ENCODE measurements at regions not wholly inside any gene's neighbourhood (a gene's known extent, or its start where the extent isn't known, plus 50 kb on each side); places are given as distances from the start of the nearest gene placed in this dataset.
"Not testable (repeated sequence)": the region's sequence is repeated elsewhere in the genome, so short reads cannot be mapped to it uniquely, and the experiment has no call there.

- no peaks in the 10 kb centered on the region for H3K36me3 Mint-ChIP-seq (ENCODE audit: low read depth)
- peaks cover 7% of the 10 kb centered on the region for H3K4me1 Mint-ChIP-seq
- no peak for TF ChIP-seq CTCF (IDR thresholded peaks at IDR 0.05)
- no peaks in the 10 kb centered on the region for H3K27me3 Mint-ChIP-seq (ENCODE audit: low read depth, poor library complexity)
- H3K9me3 Mint-ChIP-seq: peaks cover 9% of the 10 kb centered on the region
- no peak overlapping the region for H3K4me3 Mint-ChIP-seq
- no peak overlapping the region for H3K27ac Mint-ChIP-seq
- DNase-seq: no peak
Observed at GRCh38 chr17:54559883-54560282, 340.8 kb upstream of the TOM1L1 start.

- no peaks in the 10 kb centered on the region for H3K27me3 Mint-ChIP-seq (ENCODE audit: low read depth, poor library complexity)
- H3K36me3 Mint-ChIP-seq (ENCODE audit: low read depth): peaks cover 6% of the 10 kb centered on the region
- H3K4me1 Mint-ChIP-seq: no peaks in the 10 kb centered on the region
- peaks cover 22% of the 10 kb centered on the region for H3K9me3 Mint-ChIP-seq
- DNase-seq: no peak
- H3K27ac Mint-ChIP-seq: no peak overlapping the region
- TF ChIP-seq CTCF (IDR thresholded peaks at IDR 0.05): no peak
- no peak overlapping the region for H3K4me3 Mint-ChIP-seq
Observed at GRCh38 chr17:54608634-54609155, 292.0 kb upstream of the TOM1L1 start.

GRCh38 chr17:54620399-54620978, 280.2 kb upstream of the TOM1L1 start:
- H3K4me1 Mint-ChIP-seq: no peaks in the 10 kb centered on the region
- peaks cover 4% of the 10 kb centered on the region for H3K9me3 Mint-ChIP-seq
- H3K4me3 Mint-ChIP-seq: no peak overlapping the region
- H3K27ac Mint-ChIP-seq: no peak overlapping the region
- DNase-seq: no peak
- no peak for TF ChIP-seq CTCF (IDR thresholded peaks at IDR 0.05)
- no peaks in the 10 kb centered on the region for H3K36me3 Mint-ChIP-seq (ENCODE audit: low read depth)
- no peaks in the 10 kb centered on the region for H3K27me3 Mint-ChIP-seq (ENCODE audit: low read depth, poor library complexity)

DNA sequence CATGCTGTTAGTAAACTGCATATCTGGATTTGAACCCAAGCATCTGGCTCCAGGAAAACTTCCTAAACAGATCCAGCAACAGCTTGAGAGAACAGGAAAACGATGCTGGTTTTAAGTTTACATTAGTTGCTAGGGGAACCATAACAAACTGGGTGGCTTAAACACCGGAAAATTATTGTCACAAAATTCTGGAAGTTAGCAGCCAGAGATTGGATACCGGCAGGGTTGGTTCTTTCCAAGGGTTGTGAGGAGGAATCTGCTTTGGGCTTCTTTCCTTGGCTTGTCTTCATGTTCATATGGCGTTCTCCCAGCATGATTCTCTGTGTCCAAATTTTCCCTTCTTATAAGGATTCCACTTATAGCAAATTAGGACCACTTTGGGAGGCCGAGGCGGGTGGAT, 276.9 kb upstream of the TOM1L1 start:
- Mint-ChIP-seq H3K36me3 (ENCODE audit: low read depth) (no peaks in the 10 kb centered on the region), H3K4me3 (no peak overlapping the region), H3K4me1 (no peaks in the 10 kb centered on the region), H3K27me3 (ENCODE audit: low read depth, poor library complexity) (peaks cover 2% of the 10 kb centered on the region), H3K9me3 (no peaks in the 10 kb centered on the region), H3K27ac (no peak overlapping the region)
- no peak for DNase-seq
- TF ChIP-seq CTCF (IDR thresholded peaks at IDR 0.05): no peak

- no peaks in the 10 kb centered on the region for H3K4me1 Mint-ChIP-seq
- H3K27me3 Mint-ChIP-seq (ENCODE audit: low read depth, poor library complexity): peaks cover 2% of the 10 kb centered on the region
- H3K4me3 Mint-ChIP-seq: no peak overlapping the region
- no peaks in the 10 kb centered on the region for H3K36me3 Mint-ChIP-seq (ENCODE audit: low read depth)
- TF ChIP-seq CTCF (IDR thresholded peaks at IDR 0.05): no peak
- no peak for DNase-seq
- H3K9me3 Mint-ChIP-seq: no peaks in the 10 kb centered on the region
- no peak overlapping the region for H3K27ac Mint-ChIP-seq
Observed at GRCh38 chr17:54626146-54626703, 274.4 kb upstream of the TOM1L1 start.

DNA sequence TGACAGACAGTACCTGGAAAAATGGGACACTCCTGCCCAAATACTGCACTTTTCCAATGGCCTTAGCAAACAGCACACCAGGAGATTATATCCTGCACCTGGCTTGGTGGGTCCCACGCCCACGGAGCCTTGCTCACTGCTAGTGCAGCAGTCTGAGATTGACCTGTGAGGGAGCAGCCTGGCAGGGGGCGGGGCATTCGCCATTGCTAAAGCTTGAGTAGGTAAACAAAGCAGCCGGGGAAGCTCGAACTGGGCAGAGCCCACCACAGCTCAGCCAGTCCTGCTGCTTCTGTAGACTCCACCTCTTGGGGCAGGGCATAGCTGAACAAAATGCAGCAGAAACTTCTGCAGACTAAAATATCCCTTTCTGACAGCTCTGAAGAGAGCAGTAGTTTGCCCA, 261.2 kb upstream of the TOM1L1 start:
- H3K4me1 Mint-ChIP-seq, DNase-seq: not testable (repeated sequence)
- H3K9me3 Mint-ChIP-seq: peaks cover 44% of the 10 kb centered on the region

More for the DNA sequence above, 261.2 kb upstream of the TOM1L1 start:
- H3K27ac Mint-ChIP-seq; H3K27me3 Mint-ChIP-seq (ENCODE audit: low read depth, poor library complexity); H3K36me3 Mint-ChIP-seq (ENCODE audit: low read depth); H3K4me3 Mint-ChIP-seq: not testable (repeated sequence)
